ENCODE measurements at regions not wholly inside any gene's neighbourhood (a gene's known extent, or its start where the extent isn't known, plus 50 kb on each side); places are given as distances from the start of the nearest gene placed in this dataset.

DNA sequence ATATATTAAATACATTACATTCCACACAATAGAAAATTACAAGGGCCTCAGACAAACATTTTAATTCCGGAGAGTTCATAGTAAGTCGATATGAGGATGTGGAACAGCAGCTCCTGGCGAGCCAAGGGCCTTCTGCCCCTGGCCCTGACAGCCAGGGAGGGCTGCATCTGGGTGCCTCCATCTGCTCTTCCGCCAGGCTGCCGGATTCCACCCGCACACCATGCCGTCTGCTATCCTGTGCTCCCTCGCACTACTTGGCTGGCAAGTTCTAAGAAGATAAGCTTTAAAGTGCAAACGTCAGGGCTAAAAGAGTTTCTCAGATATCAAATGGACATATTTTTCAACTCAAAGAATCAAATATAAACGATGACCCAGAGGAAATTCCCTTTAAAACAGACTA, 656.3 kb upstream of the NOX3 start:
- no peak for TF ChIP-seq GATA2 (IDR thresholded peaks at IDR 0.05; ENCODE audit: low read depth, low read length)
- TF ChIP-seq GATA3 (IDR thresholded peaks at IDR 0.05; ENCODE audit: low read depth, low read length) = no peak
